Testis (tissue), 2 donors: ENCODE measurements at regions not wholly inside any gene's neighbourhood (a gene's known extent, or its start where the extent isn't known, plus 50 kb on each side); places are given as distances from the start of the nearest gene placed in this dataset.

ENCODE experiments used
- CTCF ChIP-seq, 3 experiments: fragments of 450-650 bp in 2 of 3; fragments of 200-600 bp in 1 of 3; sonication (generic) in 1 of 3; IDR thresholded peaks; one replicate each; pipeline ENCODE4 v1.5.1; 2016 to 2019; ENCODE audit warnings: antibody characterized with exemption in 3 of 3, mild to moderate bottlenecking in 2 of 3, moderate library complexity in 1 of 3
- POLR2A ChIP-seq: fragments of 450-650 bp; IDR thresholded peaks from one replicate; pipeline ENCODE4 v1.6.1; 2017; ENCODE audit warnings: antibody characterized with exemption, mild to moderate bottlenecking, moderate library complexity

DNA sequence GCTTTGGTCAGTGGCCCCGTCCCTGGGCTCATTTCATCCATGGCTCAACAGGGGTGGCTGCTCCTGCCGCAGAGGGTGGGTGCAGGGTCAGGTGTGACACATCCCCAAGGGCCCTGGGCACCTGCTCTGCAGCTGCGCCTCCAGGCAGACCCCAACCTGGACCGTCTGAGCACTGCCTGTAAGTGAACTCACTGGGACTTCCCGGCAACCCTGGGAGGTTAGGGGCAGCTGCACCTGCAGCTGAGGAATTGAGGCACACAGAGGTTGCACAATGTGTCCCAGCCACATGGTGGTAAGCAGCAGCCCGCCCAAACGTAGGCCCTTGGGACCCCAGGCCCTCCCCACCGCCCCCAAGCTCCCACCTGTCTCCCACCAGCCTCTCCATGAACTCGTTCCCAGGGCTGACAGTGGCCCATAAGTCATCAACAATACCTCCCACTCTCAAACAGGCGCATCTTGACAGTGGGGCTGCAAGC lies 55.1 kb downstream of the PLXNA1 start:
- TF ChIP-seq CTCF (IDR thresholded peaks at IDR 0.05) (no peak), POLR2A (no peak)
